ENCODE measurements at regions not wholly inside any gene's neighbourhood (a gene's known extent, or its start where the extent isn't known, plus 50 kb on each side); places are given as distances from the start of the nearest gene placed in this dataset.

- no peak overlapping the region for H3K4me3 ChIP-seq (replicated peaks in 1 of 2; ENCODE audit: low read depth in 2 of 2, low read length in 2 of 2)
- no peak for DNase-seq (ENCODE audit: low read depth in 2 of 2)
- no peak for TF ChIP-seq CTCF (IDR thresholded peaks at IDR 0.05; ENCODE audit: low read depth, low read length)
Observed at GRCh38 chr2:198383392-198383791, 579.0 kb downstream of the PLCL1 start.

GRCh38 chr2:198382811-198383210, 578.4 kb downstream of the PLCL1 start:
- H3K4me3 ChIP-seq (replicated peaks in 1 of 2; ENCODE audit: low read depth in 2 of 2, low read length in 2 of 2) = no peak overlapping the region
- no peak for TF ChIP-seq CTCF (IDR thresholded peaks at IDR 0.05; ENCODE audit: low read depth, low read length)
- DNase-seq (ENCODE audit: low read depth in 2 of 2) = no peak

- peak in 1 of 2 donors; percentile 23 for DNase-seq (ENCODE audit: low read depth in 2 of 2)
- TF ChIP-seq CTCF (IDR thresholded peaks at IDR 0.05; ENCODE audit: low read depth, low read length) = no peak
- no peak overlapping the region for H3K4me3 ChIP-seq (replicated peaks in 1 of 2; ENCODE audit: low read depth in 2 of 2, low read length in 2 of 2)
Observed at GRCh38 chr2:198376677-198377076, 572.3 kb downstream of the PLCL1 start.

GRCh38 chr2:198375083-198375410, 570.7 kb downstream of the PLCL1 start:
- no peak for TF ChIP-seq CTCF (IDR thresholded peaks at IDR 0.05; ENCODE audit: low read depth, low read length)
- no peak for DNase-seq (ENCODE audit: low read depth in 2 of 2)
- H3K4me3 ChIP-seq (replicated peaks in 1 of 2; ENCODE audit: low read depth in 2 of 2, low read length in 2 of 2) = no peak overlapping the region

GRCh38 chr2:198374375-198375082, 570.1 kb downstream of the PLCL1 start:
- peak; percentile 74 to 76 for DNase-seq (ENCODE audit: low read depth in 2 of 2)
- peak; percentile 79 for TF ChIP-seq CTCF (IDR thresholded peaks at IDR 0.05; ENCODE audit: low read depth, low read length)
- no peak overlapping the region for H3K4me3 ChIP-seq (replicated peaks in 1 of 2; ENCODE audit: low read depth in 2 of 2, low read length in 2 of 2)

- TF ChIP-seq CTCF (IDR thresholded peaks at IDR 0.05; ENCODE audit: low read depth, low read length) = no peak
- DNase-seq (ENCODE audit: low read depth in 2 of 2) = peak in 1 of 2 donors; percentile 6
- peak overlapping the region in 1 of 2 donors; percentile 5 for H3K4me3 ChIP-seq (replicated peaks in 1 of 2; ENCODE audit: low read depth in 2 of 2, low read length in 2 of 2)
Observed at GRCh38 chr2:198371921-198372543, 567.6 kb downstream of the PLCL1 start.
